Activated gamma-delta T cell treated with Interleukin-2 at 50 U/mL for 16 hours (primary cell): ENCODE measurements at regions not wholly inside any gene's neighbourhood (a gene's known extent, or its start where the extent isn't known, plus 50 kb on each side); places are given as distances from the start of the nearest gene placed in this dataset.
"Not testable (repeated sequence)": the region's sequence is repeated elsewhere in the genome, so short reads cannot be mapped to it uniquely, and the experiment has no call there.

Experiments used
- DNase-seq: peaks from one replicate; pipeline ENCODE4 v3.0.0-alpha.2; 2020

GRCh38 chr6:4366635-4367395, 231.4 kb upstream of the ECI2 start:
- DNase-seq = no peak

- DNase-seq = no peak
Measured at GRCh38 chr6:4365686-4366085, 230.3 kb upstream of the ECI2 start.

DNA sequence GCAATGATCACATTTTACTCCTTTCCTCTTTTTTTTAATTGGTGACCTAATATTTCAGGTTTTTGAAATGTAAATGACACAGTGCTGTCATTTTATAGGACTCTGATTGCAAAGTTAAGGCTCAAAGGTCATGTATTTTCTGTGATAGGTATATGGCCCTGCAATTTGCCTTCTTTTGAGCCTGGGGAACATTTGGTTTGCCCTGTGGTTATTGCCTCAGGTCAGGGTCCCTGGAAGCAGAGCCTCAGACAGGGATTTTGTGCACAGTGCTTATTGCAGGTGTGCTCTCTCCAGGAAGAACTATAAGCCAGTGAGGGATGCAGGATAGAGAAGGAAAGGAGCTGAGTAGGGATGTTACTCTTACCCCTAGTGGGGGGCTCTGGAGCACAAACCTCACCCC, 229.3 kb upstream of the ECI2 start:
- no peak for DNase-seq

DNA sequence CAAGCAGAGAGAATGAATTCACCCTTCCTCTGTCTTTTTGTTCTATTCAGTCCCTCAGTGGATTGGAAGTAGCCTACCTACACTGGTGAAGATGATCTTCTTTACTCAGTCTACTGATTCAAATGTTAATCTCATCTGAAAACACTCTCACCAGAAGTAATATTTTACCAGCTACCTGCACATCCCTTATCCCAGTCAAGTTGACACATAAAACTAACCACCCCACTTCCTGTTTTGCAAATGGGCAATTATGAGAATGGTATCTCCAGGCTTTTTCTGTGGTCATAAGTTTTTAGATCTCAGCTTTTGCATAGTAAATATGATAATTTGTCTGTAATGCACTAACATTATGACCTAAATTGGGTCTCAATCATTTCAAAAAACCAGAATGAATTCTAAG, 228.8 kb upstream of the ECI2 start:
- DNase-seq = no peak

- no peak for DNase-seq
Measured at GRCh38 chr6:4363656-4364055, 228.3 kb upstream of the ECI2 start.

- no peak for DNase-seq
Measured at GRCh38 chr6:4362326-4362725, 227.0 kb upstream of the ECI2 start.

DNA sequence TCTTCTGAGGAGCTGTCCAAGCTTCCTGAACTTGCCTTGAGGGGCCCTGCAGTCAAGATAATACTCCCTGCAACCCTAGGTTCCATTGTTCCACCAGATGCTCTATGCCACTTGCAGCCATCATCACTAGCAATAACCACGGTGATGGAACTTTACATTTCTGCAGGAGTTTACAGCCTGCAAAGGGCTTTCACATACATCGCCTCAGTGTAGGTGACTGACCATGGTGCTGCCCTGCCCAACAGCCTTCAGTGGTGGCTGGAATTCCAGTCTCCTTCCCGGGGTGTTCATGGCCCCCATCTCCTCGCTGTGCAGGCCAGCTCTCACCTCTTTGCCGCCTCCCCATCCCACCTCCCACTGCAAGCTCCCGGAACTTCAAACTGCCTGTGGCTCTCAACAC, 225.5 kb upstream of the ECI2 start:
- DNase-seq = no peak

DNA sequence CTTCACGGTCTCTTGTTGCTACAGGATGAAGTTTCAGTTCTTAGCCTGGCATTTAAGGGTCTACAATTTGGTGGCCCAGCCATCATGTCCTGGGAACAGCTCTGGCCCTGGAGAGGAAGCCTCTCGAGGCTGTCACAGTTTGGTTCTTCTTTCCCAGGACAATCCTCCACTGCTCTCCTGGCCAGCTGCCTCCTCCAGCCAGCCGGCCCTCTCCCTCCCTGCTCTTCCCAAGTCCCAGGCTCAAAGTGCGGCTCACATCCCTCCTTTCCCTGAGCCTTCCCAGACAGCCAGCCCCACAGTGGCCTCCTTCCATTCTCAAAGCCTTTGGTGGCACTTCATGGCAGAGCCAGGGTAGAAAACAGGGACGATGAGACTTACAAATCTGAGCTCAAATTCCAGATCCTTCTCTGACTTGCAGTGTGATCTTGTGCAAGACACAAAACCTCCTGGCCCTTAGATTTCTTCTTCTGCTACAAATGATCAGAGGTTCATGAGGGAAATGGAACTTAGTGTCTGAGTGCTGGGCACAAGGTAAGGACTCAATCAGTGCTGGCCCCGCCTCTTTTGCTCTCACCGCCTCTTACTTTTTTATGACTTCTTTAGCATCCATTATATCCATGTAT, 223.8 kb upstream of the ECI2 start:
- no peak for DNase-seq

DNA sequence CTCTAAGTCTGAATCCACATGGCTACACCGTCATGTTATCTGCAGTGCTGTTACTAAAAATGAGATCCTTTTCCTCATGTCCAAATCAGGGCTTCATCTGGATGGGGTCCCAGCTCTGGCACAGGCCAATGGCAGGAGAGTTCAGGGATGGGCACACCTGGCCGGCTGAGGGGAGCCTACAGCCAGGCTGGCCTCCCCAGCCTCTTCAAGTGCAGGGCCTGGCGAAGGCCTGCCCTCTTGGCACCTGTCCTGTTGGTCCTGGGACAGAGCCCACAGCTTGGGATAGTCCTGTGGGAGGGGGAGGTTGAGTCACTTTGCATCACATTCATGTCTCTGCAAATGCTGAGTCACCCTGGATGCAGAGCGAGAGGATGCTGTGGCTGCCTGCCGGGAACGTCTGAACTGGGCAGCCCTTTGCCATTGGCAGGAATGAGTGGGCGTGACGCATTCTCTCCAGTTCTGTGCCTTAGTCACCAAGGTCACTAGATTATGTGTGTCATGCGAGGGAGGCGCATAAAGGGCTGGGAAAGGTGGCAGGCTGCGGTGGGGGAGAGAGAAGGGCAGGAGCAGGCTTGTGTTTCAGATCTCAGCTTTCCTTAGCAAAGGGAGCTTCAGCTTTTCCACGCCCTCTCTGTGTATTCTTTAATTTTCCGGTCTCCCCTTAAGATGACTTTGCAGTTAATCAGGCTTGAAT, 223.2 kb upstream of the ECI2 start:
- DNase-seq = no peak

- DNase-seq = not testable (repeated sequence)
Measured at GRCh38 chr6:4357660-4358152, 222.3 kb upstream of the ECI2 start.

GRCh38 chr6:4356899-4357659, 221.7 kb upstream of the ECI2 start:
- DNase-seq = no peak

GRCh38 chr6:4355241-4355640, 219.9 kb upstream of the ECI2 start:
- DNase-seq = no peak

- no peak for DNase-seq
Measured at GRCh38 chr6:4354181-4354580, 218.8 kb upstream of the ECI2 start.

- no peak for DNase-seq
Measured at GRCh38 chr6:4352731-4353130, 217.4 kb upstream of the ECI2 start.

DNA sequence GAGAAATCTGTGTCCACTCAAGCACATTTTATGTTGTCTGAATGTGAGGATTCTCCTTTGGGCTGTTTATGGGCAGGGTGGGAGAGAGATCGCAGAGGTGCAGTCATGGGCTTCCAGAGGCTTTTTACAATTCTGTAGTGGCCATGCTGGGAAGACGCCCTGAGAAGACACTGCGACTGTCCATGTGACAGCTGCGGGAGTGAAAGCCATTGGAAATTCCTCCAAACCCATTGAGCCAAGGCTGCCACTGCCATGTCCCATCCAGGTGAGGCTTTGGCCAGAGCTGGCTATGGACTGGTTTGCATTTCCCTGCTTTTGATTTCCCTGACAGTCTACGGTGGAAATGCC, 216.9 kb upstream of the ECI2 start:
- no peak for DNase-seq

DNA sequence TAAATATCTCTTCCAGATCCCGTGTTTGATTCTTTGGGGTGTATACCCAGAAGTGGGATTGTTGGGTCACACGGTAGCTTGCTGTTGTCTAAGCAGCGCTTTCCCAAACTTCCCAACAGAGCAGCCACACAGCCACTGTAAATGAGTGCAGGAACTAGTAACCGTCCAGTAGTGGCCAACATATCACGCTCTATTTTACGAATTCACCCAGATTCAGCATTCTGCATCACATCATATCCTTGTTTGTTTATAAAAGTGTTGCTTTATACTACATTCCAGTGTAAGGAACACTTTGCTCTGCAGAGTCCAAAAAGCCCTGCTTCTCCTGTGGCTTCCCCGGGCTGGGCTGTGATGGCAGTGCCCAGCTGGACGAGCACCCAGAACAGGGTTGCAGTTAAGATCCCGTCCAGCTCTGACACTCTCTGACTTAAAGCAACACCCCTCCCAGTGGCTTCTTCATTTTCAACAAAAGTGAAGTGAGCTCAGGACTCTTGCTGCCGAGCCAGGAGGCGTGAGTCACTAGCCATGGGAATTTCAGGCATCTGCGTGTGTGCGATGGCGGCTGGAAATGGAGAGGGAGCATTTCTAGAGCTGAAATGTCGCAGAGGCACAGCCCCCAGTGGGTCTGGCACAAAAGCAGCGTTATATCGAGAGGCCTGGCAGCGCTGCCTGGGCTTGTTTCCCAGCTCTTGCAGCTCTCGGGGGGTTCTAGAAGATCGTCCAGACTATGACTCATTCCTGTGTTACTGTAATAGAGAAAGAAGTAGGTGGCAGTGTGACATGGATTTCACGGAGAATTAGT, 216.3 kb upstream of the ECI2 start:
- DNase-seq = no peak

DNA sequence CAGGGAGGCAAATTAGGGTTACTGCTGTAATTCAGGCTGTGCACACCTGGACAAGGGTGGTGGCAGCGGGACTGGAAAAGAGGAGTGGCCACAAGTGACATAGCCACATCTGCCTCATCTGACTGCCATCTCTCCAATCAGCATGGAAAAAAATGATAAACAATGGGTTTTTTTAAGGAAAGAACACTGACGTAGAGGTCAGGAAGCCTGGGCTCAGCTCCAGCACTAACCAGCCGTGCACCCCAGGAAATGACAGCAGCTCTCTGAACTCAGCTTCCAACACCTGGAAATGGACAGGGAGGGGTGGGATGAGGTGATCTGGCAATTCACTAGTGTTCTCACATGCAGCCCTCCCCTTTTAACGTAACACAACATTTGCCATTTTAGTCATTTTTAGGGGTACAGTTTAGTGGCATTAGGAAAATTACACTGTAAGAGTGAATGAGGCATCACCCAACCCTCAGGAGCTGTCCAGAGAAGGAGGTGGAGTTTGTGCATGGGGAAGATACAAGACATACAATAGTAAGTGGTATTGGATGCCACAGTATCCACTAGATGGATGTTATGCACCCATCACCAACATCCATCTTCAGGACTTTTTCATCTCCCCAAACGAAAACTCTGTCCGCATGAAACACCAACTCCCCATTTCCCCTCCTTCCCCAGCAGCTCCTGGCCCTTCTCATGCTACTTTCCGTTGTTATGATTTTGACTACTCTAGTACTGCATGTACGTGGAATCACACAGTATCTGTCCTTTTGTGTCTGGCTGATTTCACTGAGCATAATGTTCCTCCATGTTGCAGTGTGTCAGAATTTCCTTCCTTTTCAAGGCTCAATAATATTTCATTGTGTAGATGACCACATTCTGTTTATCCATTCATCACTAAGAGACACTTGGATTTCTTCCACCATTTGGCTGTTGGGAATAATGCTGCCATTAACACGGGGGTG, 215.5 kb upstream of the ECI2 start:
- no peak for DNase-seq

DNA sequence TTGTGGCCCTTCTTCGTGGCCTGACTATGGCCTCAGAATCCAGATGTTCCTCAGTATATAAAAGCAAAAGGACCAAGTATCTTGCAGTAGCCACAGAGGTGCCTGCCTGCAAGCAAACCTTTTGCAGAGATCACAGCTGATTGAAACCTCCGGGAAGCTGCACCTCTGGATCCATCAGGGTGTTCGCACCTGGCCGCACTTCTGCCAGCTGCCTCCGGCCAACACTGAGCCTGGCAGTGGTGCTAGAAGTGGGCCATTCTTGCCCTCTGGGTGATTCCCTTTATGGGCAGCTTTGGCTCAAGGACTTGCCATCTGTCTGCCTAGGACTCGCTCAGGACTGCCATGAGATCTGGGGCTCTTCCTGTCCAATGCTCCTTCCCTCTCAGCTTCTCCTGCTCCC, 214.6 kb upstream of the ECI2 start:
- DNase-seq = no peak

GRCh38 chr6:4349323-4349722, 213.9 kb upstream of the ECI2 start:
- no peak for DNase-seq

- no peak for DNase-seq
Measured at GRCh38 chr6:4348462-4349112, 213.2 kb upstream of the ECI2 start.

GRCh38 chr6:4347877-4348276, 212.5 kb upstream of the ECI2 start:
- no peak for DNase-seq
